NOMO-1 treated with dmso at 0.1 percent for 144 hours (cell line): ENCODE measurements at regions not wholly inside any gene's neighbourhood (a gene's known extent, or its start where the extent isn't known, plus 50 kb on each side); places are given as distances from the start of the nearest gene placed in this dataset.

Experiments used
- DNase-seq: peaks from one replicate; lab custom pipeline; 2025; ENCODE audit not compliant: unreplicated experiment; lab: John Stamatoyannopoulos, UW

GRCh38 chr3:29099296-29099695, 181.6 kb upstream of the RBMS3 start:
- DNase-seq = no peak

- DNase-seq = no peak
Measured at GRCh38 chr3:29099775-29100174, 181.1 kb upstream of the RBMS3 start.

GRCh38 chr3:29100292-29100691, 180.6 kb upstream of the RBMS3 start:
- no peak for DNase-seq

DNA sequence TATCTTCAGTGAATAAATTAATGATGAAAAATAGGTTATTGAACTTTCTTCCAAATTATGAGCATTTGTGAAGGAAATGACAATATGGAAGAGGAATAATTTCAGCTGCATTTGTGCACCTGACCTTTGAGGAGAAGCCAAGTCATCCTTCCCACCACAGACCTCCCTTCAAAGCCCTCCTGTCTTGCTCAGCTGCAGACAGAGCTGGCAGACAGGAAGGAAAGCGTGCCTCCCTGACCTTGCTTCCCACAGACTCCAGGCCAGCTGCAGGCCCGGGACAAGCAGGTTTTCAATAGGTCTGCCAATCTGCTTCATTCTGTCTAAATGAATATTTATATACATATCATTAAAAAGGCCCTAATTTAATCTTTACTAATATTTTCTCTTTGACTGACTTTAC, 152.9 kb upstream of the RBMS3 start:
- no peak for DNase-seq

DNA sequence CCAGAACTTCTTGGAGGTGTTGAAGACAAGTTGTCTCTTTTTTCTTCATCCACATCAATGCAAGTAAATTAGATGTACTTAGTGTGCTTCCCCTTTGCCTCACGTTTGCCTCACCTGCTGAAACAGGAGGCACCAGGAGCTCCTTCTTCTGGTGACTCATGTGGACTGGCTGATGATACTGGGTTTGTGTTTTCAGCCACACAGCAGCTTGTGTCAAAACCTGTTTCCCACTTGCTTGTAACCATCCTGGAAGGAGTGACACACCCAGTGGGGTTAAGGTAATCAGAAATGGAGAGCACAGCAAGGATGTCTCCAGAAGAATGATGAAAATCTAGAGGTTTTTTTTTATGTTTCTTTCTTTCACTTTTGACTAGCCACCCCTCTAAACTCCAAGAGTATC, 143.3 kb upstream of the RBMS3 start:
- no peak for DNase-seq

DNA sequence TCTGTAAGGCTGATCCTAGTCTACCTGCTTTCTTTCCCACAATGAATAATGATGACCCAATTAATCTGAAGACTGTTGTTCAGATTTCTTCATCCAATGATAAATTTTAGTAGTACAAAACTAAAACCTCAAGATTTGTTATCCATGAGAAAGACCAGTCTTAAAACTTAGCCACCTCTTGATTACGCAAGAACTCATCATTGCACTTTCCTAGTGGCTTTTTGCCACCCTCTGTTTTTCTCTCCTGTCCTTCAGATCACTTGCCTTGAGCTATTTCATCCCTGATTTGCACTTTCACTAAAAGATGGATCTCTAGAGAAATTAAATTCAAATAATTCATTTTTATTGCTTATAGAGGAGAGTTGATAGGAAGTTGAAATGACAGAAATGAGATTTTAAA, 142.7 kb upstream of the RBMS3 start:
- DNase-seq = no peak

GRCh38 chr3:29140666-29141065, 140.2 kb upstream of the RBMS3 start:
- DNase-seq = no peak

- DNase-seq = no peak
Measured at GRCh38 chr3:29141197-29141917, 139.5 kb upstream of the RBMS3 start.

- no peak for DNase-seq
Measured at GRCh38 chr3:29141918-29142275, 139.0 kb upstream of the RBMS3 start.

DNA sequence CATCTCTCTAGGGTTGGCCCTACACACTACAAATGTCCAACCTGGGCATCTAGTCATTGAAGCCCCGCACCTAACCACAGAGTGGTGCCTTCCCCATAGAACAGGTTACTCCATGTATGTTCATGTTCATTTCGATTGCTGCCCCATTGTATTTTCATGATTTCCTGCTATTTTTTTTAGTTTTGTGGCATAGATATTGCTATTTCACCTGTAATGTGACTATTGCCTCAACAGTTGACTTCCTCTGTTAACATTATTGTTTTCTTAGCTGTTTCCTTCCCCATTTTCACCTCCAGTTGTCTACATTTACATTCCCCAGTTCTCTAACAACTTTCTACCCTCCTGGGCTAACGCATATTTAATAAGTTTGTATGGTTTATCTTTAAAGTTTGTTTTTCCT, 137.7 kb upstream of the RBMS3 start:
- peak; percentile 24 for DNase-seq

- no peak for DNase-seq
Measured at GRCh38 chr3:29144361-29144760, 136.5 kb upstream of the RBMS3 start.

DNA sequence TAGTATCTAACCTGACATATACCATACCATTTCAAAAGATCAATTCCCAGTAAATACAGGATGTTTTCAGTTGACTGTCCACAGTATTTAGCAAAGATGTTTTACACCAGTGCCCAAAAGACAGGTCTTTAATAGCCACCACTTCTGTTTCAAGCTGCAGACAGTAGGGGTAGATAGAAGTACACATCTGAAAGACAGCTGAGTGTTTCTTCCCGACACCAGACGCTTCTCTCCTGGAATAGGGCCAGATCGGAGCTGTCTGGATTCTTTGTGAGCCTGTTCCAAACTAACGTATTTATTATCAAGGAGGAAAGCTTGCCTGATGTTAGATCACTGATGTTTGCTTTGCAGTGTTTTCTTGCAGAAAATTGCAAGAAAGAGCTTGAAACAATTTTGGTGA, 136.1 kb upstream of the RBMS3 start:
- DNase-seq = no peak

DNA sequence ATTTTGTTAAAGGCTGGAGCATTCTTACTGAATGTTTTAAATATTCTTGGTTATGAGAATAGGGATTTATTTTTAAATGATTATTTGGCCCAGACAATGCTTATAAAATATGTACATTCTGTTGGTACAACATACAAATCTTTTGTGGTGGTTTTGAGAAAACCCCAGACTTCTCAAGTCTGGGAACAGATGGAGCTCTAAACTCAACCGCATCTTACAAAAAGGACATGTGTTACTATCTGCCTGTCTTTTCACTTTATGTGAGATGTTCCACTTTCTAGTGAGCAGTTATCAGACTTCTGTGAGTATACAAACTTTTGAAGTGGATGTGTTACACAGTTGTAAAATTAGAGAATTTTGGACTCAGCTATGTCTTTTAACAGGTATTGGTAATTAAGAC, 135.5 kb upstream of the RBMS3 start:
- DNase-seq = no peak

DNA sequence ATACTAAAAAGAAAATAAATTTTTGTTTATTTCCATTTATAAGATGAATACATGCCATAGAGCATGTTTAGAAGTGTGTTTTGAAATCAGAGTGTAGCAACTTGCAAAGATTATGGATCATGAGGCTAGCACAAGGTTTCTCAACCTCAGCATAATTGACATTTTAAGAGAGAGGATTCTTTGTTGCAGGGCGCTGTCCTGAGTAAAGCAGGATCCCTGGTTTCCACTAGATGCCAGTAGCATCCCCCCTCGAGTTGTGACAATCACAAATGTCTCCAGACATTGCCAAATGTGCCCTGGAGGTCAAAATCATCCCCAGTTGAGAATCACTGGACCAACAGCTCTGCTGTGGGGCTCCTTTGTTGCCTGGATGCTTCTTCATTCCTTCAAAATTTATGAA, 128.5 kb upstream of the RBMS3 start:
- DNase-seq = no peak

GRCh38 chr3:29153811-29154210, 127.1 kb upstream of the RBMS3 start:
- DNase-seq = peak; percentile 71

GRCh38 chr3:29156086-29156715, 124.7 kb upstream of the RBMS3 start:
- DNase-seq = no peak

DNA sequence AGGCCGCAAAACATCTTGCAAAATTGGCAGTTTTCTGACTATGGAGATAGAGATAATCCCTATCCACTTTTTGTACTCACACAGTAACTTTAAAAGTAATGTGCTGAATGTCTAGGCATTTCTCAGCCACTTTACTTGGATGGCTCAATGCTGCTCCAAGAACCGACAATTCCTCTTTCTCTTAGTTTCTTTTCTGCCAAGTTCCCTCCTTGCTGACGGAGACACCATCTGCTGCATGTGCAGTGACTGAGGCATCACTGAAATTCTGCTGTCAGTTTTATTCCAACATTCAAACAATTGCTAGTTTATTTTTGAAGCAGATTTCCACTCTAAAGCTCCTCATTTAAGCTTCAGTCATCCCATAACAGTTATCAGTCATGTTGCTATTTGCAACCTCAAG, 116.0 kb upstream of the RBMS3 start:
- DNase-seq = no peak

- no peak for DNase-seq
Measured at GRCh38 chr3:29167180-29167579, 113.7 kb upstream of the RBMS3 start.

DNA sequence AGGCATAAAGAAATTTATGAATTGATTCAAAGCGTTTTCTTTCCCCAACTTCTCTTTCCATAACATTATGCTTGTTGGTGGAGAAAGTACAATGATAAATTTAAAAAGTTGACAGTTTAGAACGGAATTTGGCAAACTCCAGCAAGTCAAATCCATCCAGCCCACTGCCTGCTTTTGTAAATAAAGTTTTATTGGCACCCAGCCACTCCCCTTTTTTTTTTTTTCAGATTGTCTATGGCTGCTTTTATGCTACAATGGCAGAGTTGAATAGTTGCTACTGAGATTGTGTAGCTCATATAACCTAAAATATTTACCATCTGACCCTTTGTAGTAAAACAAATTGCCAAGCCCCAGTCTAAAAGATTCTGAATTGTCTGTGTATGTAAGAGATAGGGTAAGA, 112.8 kb upstream of the RBMS3 start:
- no peak for DNase-seq

GRCh38 chr3:29168696-29169095, 112.2 kb upstream of the RBMS3 start:
- no peak for DNase-seq

DNA sequence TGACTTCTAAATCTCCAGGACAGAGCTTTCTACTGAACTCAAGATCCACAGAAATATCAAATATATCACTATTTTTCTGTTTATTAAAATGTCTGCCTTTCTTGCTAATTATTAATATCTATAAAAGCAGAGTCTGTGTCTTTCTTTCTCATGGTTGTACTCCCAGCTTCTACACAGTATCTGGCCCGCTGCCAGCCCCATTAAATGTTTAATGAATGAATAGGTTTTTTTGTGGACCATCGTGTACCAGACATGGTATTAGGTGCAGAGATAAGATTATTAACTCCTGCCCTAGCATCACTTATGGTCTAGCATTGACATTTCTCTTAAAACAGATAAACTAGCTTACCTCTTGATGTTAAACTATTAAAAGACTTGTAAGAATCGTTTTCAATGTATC, 111.4 kb upstream of the RBMS3 start:
- DNase-seq = no peak

- peak; percentile 27 for DNase-seq
Measured at GRCh38 chr3:29171043-29171990, 109.6 kb upstream of the RBMS3 start.
